ENCODE measurements at regions not wholly inside any gene's neighbourhood (a gene's known extent, or its start where the extent isn't known, plus 50 kb on each side); places are given as distances from the start of the nearest gene placed in this dataset.

- H3K4me3 ChIP-seq (replicated peaks; ENCODE audit: low read depth, low read length): no peak overlapping the region
- DNase-seq (ENCODE audit: low read depth): no peak
- no peak for TF ChIP-seq CTCF (IDR thresholded peaks at IDR 0.05; ENCODE audit: low read length, missing control alignments)
These were observed 910.3 kb downstream of the CCSER2 start for GRCh38 chr10:85238676-85239075.

GRCh38 chr10:85250304-85250703, 921.9 kb downstream of the CCSER2 start:
- DNase-seq (ENCODE audit: low read depth): no peak
- TF ChIP-seq CTCF (IDR thresholded peaks at IDR 0.05; ENCODE audit: low read length, missing control alignments): no peak
- no peak overlapping the region for H3K4me3 ChIP-seq (replicated peaks; ENCODE audit: low read depth, low read length)

- H3K4me3 ChIP-seq (replicated peaks; ENCODE audit: low read depth, low read length): no peak overlapping the region
- no peak for TF ChIP-seq CTCF (IDR thresholded peaks at IDR 0.05; ENCODE audit: low read length, missing control alignments)
- no peak for DNase-seq (ENCODE audit: low read depth)
These were observed 928.1 kb downstream of the CCSER2 start for GRCh38 chr10:85256481-85256880.

GRCh38 chr10:85259908-85260307, 931.5 kb downstream of the CCSER2 start:
- TF ChIP-seq CTCF (IDR thresholded peaks at IDR 0.05; ENCODE audit: low read length, missing control alignments): no peak
- H3K4me3 ChIP-seq (replicated peaks; ENCODE audit: low read depth, low read length): no peak overlapping the region
- no peak for DNase-seq (ENCODE audit: low read depth)

- no peak for DNase-seq (ENCODE audit: low read depth)
- no peak overlapping the region for H3K4me3 ChIP-seq (replicated peaks; ENCODE audit: low read depth, low read length)
- no peak for TF ChIP-seq CTCF (IDR thresholded peaks at IDR 0.05; ENCODE audit: low read length, missing control alignments)
These were observed 934.6 kb downstream of the CCSER2 start for GRCh38 chr10:85262992-85263391.

- TF ChIP-seq CTCF (IDR thresholded peaks at IDR 0.05; ENCODE audit: low read length, missing control alignments): no peak
- no peak overlapping the region for H3K4me3 ChIP-seq (replicated peaks; ENCODE audit: low read depth, low read length)
- DNase-seq (ENCODE audit: low read depth): no peak
These were observed 936.7 kb downstream of the CCSER2 start for GRCh38 chr10:85265121-85265520.

- TF ChIP-seq CTCF (IDR thresholded peaks at IDR 0.05; ENCODE audit: low read length, missing control alignments): no peak
- no peak for DNase-seq (ENCODE audit: low read depth)
- no peak overlapping the region for H3K4me3 ChIP-seq (replicated peaks; ENCODE audit: low read depth, low read length)
These were observed 938.4 kb downstream of the CCSER2 start for GRCh38 chr10:85266808-85267207.

Measured in fibroblast of pulmonary artery (primary cell).